ENCODE measurements at regions not wholly inside any gene's neighbourhood (a gene's known extent, or its start where the extent isn't known, plus 50 kb on each side); places are given as distances from the start of the nearest gene placed in this dataset.
"Not testable (repeated sequence)": the region's sequence is repeated elsewhere in the genome, so short reads cannot be mapped to it uniquely, and the experiment has no call there.

DNA sequence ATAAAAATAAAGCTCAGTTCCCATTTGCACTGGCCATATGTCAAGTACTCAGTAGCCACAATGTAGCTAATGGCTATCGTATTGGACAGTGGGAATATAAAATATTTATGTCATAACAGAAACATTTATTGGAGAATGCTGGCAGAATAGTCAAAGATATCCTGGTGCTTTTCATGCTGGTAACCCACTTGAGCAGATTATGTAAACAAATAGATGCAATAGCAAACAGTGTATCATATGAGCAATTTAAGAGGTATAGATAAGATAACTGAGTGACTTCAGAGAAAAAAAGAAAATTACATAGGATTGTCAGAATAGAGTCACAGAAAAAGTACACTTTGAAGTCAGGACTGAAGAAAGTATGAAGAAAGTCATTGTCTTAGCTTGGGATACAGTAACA is 426.6 kb downstream of the NDFIP2 start:
- no peak for DNase-seq

DNA sequence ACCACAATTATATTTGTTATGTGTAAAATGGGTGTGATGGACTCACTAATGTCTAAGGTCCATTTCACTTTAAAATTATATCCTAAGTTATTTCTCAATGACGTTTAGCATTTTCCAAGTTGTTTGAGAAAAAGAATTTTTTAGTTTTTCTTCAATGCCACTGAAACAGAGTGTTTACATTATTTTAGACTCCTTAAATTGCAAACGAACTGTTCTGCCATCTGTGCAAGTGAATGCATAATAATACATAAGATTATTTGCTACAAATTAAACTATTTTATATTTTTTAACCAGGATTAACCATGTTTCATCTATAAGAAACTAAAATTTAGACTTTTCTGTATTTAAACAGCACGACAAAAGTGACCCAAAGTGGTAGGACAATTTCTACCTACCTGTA is 425.4 kb downstream of the NDFIP2 start:
- DNase-seq, result no peak

DNA sequence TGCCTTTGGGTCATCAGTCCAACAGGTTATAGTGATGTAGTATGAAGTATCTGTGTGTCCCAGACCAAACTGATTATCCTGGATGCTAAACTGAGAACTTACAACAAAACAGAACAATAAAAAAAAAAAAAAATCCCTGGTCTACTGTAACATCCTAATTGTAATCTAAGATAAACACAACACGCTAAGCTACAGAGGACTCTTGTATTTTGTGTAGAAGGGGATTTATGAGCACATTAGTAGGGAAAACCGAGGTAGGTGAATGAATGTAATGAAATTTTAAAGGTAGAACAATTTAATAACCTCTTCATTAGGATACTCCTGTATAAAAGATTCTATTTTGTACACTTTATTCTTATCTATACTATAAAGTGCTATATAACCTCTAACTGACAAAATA is 424.1 kb downstream of the NDFIP2 start:
- DNase-seq, result no peak

DNA sequence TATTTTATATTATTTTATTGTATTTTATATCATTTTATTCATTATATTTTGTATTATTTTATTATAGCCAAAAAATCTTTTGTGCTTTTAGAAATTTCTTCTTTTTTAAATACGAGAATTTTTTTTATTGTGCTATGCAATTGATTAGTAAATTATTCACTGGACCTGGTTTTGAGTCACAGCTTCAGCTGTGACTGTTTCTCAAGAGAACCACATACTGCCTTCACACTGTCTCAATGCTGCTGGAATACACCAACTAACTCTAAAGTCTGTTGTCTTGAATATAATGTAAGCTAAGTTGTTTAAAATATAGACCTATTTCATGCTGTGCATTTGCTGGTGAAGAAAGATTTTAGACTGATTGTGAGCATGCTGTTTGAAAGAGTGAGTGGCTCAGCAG is 423.6 kb downstream of the NDFIP2 start:
- DNase-seq, result no peak

DNA sequence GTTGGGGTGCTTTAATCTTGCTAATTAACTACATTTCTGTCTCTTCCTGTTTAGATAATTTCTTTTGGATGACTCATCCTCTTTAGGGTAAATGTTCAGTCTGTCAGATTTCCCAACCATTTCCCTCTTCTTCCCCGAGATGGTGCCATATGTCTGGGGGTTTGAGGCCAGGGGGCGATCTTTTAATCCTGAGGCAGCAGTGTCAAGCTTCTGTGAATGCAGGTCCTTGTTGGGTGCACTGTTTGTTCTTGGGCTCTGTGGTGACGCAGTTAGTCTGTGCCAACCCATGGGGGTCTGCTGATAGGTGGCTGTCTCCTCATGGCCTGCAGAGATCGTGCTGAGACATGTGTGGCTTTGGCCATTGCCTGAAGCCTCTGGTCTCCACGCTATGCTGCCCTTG is 420.4 kb downstream of the NDFIP2 start:
- no peak for DNase-seq

DNA sequence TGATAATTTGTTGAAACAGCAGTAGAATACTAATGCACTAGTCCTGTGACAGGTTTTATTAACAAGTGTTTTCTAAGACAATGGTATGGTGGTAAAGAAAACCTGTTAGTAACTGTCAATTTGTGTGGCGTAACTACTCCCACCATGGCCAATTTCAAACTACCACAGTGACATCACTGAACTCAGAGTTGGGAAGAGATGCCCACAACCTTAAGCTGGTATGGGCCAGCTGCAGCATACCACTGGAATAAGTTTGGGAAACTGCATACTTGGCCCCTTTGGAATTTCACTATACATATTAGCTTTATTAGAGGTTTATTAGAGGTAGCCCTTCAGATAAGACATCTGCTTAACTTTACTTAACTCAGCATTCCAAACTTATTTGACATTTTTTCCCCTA is 419.4 kb downstream of the NDFIP2 start:
- no peak for DNase-seq

DNA sequence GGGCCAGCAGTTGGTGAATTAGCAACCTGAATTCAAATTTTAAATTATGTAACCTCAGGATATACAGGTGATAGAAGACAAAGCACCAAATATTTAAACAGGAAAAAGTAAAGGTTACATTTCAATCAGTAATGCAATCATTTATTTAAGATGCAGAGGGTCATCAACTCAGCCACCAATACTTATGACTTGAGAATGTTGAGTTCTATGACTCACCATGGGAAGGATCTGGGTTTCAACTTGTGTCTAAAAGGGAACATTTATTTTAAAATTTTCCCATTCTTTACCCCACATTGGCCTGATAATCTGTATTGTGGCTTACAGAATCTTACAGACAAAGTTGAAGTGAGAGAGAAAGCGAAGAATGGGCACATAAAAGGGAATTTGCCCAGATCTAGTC is 418.0 kb downstream of the NDFIP2 start:
- DNase-seq, result no peak

DNA sequence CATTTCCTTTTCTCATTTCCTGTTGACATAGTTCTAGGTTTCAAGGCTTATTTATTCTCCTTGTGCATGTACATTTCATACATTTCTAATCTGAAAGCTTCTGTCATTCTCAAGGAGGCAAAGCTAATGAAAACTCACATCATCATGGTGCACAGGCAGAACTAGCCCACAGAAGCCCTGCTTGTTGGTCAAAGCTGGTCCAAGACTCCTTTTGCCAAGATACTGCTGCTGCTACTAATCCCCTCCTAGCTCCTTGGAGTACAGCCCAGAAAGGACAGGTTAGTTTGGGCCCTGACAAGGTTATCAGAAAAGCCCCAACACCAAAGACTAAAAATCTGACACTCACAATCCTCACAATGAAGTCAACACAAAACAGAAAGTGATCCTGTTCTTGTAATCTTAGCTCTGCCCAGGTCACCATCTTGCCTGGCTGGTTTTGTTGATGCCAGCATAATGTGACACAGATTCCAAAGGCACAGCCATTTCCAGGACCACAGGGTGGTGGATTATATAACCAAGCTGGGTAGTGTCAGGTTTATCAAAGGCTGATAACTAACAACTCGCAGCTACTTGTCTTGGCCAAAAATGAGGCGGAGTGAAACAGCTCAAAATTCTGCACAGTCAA is 417.4 kb downstream of the NDFIP2 start:
- DNase-seq, result no peak

DNA sequence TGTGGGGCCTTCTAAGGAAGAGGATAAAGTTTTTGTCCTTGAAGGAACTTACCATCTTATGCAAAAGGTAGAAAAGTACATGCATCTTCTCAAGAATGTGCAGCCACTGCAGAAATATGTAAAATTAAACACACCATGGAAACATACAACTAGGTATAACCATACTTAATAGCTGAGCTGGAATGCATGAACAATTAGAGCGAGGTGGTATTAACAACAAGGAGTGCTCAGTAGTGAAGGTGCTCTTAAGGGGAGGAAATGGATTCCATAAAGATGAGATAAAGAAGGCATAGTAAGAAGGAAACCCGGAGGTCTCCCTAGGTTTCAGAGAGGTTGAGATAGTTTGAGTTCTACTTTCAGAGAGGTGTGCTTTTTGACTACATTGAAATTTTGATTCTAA is 415.9 kb downstream of the NDFIP2 start:
- no peak for DNase-seq

DNA sequence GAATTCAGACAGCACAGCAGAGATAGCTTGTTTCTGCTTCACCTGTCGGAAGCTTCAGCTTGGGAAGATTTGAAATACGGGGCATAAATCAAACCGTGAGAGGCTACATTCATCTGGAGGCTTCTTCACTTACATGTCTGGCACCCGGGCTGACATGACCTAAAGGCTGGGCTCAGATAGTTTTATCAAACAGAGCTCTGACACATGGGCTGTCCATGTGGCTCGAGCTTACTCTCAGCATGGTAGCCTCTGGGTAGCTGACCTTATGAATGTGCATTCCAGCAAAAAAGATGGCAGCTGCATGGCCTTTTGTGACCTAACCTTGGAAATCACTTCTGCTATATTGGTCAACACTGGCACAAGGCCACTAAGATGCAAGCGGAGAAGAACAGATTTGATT is 414.5 kb downstream of the NDFIP2 start:
- DNase-seq, result no peak

DNA sequence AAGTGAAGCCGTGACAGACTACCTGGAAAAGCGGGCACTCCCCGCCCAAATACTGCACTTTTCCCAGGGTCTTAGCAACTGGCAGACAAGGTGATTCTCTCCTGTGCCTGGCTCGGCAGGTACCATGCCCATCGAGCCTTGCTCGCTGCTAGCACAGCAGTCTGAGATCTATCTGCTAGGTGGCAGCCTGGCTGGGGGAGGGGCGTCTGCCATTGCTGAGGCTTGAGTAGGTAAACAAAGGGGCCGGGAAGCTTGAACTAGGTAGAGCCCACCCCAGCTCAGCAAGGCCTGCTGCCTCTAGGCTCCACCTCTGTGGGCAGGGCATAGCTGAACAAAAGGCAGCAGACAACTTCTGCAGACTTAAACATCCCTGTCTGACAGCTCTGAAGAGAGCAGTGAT is 406.3 kb downstream of the NDFIP2 start:
- not testable (repeated sequence) for DNase-seq

DNA sequence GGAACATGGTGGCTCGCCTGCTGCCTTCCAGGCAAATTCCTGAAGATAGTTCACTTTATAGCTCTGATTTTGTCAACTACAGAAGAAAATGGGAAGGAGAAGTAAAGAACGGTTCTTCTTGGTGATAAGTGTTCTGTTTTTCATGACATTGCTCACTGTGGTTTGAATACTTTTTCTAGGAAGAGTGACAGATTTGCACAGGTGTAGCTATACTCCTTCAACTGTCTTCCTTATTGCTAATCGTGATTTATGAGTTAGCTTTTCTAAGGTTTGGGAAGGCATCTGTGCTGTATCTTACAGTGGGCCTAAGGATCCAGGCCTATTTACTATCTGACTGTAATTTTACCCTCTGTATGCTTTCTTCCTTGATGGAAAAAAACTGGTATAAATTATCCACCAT is 405.6 kb downstream of the NDFIP2 start:
- DNase-seq, result no peak

DNA sequence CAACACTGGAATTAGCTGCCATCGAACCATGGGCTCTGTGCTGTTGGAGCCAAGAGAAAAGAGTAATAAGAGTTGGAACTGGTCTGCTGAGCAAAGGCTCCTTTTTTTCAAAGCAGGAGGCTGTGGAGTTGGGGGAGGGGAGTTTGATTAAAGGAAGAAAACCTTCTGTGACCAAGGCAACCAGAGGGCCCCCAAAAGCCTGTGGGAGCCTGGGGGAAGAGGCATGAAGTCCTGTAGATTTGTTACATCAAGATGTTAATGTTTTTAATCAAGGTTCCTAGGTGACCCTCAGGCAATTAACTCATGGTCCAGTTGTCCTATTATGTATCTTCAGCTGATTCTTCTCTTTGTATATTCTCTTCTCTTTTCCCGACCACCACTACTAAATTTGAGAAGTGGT is 403.9 kb downstream of the NDFIP2 start:
- no peak for DNase-seq

DNA sequence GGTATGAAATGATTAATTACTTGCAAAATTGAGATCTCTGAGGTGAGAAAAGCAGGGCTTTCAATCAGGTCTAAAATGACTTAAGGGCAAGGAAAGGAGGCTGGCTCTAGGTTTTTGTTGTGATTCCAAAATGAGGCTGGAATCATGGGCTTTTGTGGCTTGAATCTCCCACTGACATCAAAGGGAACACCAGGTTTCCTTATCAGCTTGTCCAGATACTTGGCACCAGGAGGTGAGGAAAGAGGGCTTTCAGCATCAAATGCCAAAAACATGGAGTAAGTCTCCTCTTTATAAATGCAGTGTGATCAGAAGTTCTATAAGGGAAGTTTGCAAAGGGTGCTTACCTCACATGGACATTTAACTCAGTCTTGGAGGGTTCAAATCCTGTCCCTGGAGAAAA is 402.3 kb downstream of the NDFIP2 start:
- DNase-seq, result no peak

DNA sequence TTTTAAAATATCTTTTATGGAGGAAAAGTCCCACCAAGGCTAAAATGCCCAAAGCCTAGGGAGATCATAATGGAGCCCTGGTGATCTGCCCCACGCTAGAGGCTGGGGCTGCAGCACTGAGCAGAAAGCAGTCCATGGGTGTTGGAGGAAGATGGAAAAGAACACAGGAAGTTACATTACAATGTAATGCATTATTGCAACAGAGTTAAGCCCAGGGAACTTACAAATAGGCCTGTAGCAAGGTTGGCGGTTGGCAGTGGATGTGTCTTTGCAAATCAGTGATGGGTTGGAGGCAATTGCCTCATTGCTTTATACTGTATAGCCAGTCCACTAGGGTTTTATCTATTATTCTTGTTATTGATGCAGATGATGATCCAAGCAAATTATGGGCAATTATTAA is 399.9 kb downstream of the NDFIP2 start:
- DNase-seq, result no peak

DNA sequence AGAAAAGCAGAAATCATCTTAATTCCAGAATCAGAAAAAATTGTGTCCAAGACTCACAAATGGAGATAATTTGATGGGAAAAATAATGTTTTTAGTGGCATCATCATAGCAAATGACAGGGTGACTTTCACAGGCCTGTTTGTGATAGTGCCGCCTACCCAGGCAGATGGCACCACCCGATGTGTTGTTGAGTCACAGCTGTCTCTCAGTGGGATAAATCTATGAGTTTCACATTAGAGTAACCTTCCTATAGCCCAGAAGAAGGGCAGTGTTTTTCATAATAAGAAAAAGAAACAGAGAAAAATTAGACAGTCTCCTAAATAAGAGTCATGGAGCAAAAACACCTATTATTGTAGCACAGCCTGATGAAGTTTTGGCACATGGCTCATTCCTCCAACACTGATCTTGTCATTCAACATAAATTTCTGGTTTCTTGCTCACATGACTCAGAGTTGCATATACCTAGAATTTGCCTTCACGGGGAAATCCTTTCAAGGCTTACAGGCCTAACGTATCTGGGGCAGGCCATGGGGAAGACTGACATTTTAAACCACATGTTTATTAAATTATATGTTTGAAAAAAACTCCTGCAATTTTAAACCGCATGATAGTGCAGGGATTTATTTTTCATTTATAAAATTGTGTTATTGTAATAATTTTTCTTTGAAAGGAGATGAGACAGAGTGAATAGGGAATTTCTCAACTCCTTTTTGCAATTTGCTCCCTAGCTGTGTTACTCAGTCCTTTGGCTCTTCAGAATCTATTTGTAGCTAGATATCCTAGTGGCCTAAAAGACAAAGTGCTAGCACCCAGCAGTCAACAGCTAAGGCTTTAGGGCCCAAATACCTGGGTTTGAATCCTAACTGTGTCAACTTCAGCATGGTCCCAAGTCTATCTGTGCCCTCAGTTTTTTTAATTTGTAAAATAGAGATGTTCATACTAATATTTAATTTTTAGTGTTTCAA is 393.7 kb downstream of the NDFIP2 start:
- DNase-seq, result no peak

DNA sequence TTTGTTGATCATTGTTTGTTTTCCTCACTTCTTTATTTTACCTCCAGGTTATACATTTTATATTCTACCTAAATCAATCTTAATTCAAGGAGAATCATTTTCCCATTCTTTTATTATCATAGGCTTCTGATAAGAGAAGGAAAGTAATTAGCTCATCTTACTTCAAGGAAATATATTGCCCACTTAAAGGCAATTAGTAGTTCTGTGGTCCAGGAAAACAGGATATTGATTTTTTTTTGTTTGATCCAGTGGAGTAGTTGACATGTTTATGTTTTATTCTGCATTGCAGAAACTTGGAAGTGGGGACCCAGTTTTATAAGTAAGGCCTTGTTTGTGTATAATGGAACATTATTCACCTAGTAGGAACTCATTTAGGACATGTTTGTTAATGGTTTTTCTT is 390.6 kb downstream of the NDFIP2 start:
- DNase-seq, result no peak

DNA sequence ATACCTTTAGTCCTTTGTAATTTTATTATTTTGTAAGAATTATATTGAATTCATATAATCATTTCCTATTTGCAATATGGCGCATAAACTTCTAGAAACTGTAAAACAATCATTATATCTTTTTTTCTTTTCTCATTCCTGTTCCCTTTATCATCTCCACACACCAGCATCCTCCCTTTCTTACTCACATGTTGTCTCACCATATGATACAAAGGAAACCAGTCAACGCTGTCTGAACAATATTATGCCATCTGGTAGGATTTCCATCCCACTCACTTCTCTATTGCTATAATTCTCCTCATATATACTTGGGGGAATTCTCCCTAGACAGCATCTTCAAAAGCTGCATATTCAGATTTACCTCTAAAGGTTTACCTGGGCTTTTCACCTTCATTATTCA is 389.8 kb downstream of the NDFIP2 start:
- no peak for DNase-seq

DNA sequence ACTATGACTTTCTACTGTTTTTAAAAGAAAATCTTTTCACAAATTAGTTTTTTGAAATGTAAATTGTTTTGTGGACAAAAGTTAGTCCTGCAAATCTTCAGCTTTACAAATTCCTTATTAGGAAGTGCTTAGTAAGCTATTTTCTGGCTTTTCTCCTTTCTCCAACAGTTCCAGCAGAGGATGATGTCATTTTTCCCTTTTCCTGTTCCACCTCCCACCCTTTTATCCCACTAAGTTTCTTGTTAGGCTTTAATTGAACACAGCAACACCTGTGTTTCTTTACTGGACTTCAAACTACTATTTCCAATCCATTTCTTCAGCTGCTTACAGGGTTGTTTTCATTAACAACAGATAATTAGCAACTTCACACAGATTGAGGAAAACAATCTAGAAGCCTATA is 389.2 kb downstream of the NDFIP2 start:
- no peak for DNase-seq

DNA sequence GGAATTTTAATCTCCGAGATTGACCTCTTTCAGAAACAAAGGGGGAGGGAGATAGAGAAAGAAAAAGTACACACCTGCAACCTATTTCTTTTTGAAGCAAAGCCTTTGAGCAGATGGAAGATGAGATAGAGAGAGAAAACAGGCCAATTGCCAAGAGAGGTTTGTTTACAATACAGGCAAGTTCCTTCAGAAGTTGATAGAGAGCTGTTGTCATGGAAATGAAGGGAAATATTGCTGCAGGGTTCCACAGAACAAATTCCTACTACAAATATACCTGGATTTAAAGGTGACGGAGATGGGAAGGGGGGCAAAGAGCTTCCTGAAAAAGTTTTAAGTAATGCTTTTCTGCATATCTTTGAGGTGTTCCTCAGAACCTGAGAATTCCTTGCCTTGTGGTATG is 388.4 kb downstream of the NDFIP2 start:
- no peak for DNase-seq

DNA sequence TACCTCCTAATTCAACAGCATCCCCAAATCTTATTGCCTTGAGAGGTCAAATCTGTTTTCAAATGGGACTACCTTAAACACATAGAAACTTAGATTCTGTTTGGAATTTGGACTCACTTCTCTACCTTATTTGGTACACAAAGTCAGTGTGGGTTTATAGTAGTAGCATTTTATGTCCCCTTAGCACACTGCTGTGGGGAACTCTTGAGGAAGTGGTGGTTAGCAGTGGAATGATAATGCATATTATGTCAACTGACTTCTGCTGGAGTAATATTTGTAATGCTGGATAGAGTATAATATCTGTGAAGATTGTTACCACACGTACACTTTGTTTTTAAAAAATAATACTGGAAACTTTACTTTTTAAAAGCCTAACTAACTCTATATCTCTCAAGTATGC is 386.3 kb downstream of the NDFIP2 start:
- no peak for DNase-seq

DNA sequence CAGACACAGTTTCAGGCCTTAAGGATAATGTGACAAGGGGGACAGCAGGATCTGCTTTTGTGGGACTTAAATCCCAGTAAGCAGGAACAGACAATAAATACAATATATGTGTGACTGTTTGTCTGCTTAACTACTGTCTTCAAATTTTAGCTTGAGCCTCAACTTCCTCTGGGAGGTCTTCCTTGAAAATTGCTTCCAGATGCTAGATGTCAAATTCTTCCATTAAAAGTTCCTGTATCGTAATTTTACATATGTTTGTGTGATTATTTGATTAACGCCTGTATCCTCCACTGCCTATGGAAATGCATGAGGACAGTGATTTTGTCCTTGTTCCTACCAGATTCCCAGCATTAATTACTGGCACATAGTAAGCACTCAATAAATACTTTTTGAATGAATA is 385.5 kb downstream of the NDFIP2 start:
- DNase-seq, result no peak

DNA sequence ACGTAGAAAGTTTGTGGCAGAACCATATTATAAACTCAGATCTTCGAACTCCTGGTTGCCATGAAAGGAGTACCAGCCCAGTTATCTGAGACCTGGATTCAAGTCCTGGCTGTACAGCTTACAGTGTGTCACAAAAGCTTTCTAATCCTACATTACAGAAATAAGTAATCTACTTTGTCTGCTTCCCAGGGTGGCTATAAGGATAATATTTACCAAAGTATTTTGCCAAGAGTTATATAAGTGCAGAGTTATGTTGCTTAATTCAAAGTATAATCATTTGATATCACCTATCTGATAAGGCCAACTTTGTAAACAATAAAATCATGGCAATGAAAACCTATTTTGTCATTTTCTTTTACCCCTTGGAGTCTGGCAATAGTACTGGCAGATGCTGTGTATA is 381.6 kb downstream of the NDFIP2 start:
- no peak for DNase-seq

DNA sequence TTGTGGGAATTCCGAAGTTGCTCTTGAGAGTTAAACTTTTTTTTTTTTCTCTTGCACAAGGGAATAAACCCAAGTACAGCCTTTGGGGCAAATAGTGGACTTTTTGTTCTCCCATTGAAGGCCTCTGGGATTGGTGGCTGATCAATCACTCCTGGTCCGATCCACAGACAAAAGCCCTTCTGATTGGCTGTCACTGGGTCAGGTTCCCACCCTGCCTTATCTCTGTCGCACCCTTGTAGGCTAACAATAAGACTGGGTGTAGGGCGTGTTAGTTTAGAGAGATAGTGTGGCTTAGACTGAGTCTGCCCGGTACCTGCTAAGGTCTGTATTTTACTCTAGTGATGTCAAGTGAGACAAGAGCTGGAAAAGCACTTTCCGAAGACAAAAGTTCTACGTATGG is 380.8 kb downstream of the NDFIP2 start:
- DNase-seq, result no peak

DNA sequence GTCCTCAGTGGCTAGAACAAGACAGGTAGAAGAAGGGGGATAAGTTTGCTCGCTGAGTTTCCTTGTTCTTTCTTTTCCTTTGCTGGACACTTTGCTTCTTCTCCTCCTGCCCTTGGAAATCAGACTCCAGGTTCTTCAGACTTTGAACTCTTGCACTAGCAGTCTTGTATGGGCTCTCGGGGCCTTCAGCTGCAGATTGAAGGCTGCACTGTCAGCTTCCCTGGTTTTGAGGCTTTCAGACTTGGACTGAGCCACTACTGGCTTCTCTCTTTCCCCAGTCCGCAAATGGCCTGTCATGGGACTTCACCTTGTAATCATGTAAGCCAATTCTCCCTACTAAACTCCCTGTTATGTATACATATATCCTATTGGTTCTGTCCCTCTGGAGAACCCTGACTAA is 379.8 kb downstream of the NDFIP2 start:
- no peak for DNase-seq
